ENCODE measurements at regions not wholly inside any gene's neighbourhood (a gene's known extent, or its start where the extent isn't known, plus 50 kb on each side); places are given as distances from the start of the nearest gene placed in this dataset.

DNA sequence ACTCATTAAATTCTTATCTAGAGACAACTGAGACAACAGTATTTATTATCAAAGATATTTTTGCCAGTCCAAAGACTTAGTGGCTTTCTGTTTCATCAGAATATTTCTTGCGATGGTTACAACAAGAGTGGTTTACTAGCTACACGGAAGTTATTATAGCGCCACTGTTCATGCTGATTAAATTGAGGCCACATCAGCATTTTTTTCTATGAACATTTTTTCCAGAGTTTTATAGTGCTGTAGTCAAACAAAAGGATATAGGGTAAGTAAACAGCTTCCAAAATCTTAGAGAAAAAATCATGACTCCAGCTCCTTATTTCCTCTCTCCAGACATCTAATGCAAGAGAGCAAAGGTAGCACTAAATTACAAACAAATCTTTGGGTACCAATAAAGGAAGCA, 1264.4 kb downstream of the ZPLD1 start:
- H3K27ac Mint-ChIP-seq (ENCODE audit: unreplicated experiment), result no peak overlapping the region
- no peak for TF ChIP-seq CTCF (IDR thresholded peaks at IDR 0.05)
- H3K4me1 Mint-ChIP-seq (ENCODE audit: unreplicated experiment), result no peaks in the 10 kb centered on the region
- peaks cover 2% of the 10 kb centered on the region for H3K27me3 Mint-ChIP-seq (ENCODE audit: unreplicated experiment)
- no peaks in the 10 kb centered on the region for H3K36me3 Mint-ChIP-seq (ENCODE audit: unreplicated experiment)
- DNase-seq (ENCODE audit: extremely low spot score, unreplicated experiment), result no peak
- H3K4me3 Mint-ChIP-seq (ENCODE audit: unreplicated experiment), result no peak overlapping the region
- H3K9me3 Mint-ChIP-seq (ENCODE audit: unreplicated experiment), result no peaks in the 10 kb centered on the region

GRCh38 chr3:103705641-103706040, 1270.8 kb downstream of the ZPLD1 start:
- no peak overlapping the region for H3K27ac Mint-ChIP-seq (ENCODE audit: unreplicated experiment)
- H3K36me3 Mint-ChIP-seq (ENCODE audit: unreplicated experiment), result no peaks in the 10 kb centered on the region
- no peak overlapping the region for H3K4me3 Mint-ChIP-seq (ENCODE audit: unreplicated experiment)
- no peaks in the 10 kb centered on the region for H3K9me3 Mint-ChIP-seq (ENCODE audit: unreplicated experiment)
- DNase-seq (ENCODE audit: extremely low spot score, unreplicated experiment), result no peak
- no peak for TF ChIP-seq CTCF (IDR thresholded peaks at IDR 0.05)
- peaks cover 2% of the 10 kb centered on the region for H3K27me3 Mint-ChIP-seq (ENCODE audit: unreplicated experiment)
- H3K4me1 Mint-ChIP-seq (ENCODE audit: unreplicated experiment), result no peaks in the 10 kb centered on the region

DNA sequence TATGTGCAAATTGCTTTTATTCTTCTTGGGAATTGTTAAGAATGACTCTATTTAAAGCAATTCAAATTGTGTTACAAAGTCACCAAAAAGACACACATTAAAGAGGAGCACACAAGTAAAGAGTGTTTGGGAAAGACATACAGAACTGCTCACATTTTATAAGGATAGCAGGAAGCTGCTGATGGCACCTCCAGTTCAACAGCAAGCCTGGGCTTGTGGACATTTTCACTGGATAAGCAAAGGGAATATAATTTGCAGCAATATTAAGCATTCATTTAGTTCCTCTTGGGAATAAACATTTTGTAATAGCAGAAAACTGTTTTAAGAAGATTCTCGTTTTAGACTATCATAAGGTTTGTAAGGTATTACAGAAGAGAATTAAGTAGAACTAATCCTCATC, 1271.9 kb downstream of the ZPLD1 start:
- Mint-ChIP-seq H3K36me3 (ENCODE audit: unreplicated experiment) (no peaks in the 10 kb centered on the region), H3K27ac (ENCODE audit: unreplicated experiment) (no peak overlapping the region), H3K9me3 (ENCODE audit: unreplicated experiment) (no peaks in the 10 kb centered on the region), H3K27me3 (ENCODE audit: unreplicated experiment) (peaks cover 2% of the 10 kb centered on the region), H3K4me1 (ENCODE audit: unreplicated experiment) (no peaks in the 10 kb centered on the region), H3K4me3 (ENCODE audit: unreplicated experiment) (no peak overlapping the region)
- no peak for DNase-seq (ENCODE audit: extremely low spot score, unreplicated experiment)
- TF ChIP-seq CTCF (IDR thresholded peaks at IDR 0.05), result no peak

- no peaks in the 10 kb centered on the region for H3K36me3 Mint-ChIP-seq (ENCODE audit: unreplicated experiment)
- H3K27me3 Mint-ChIP-seq (ENCODE audit: unreplicated experiment), result no peaks in the 10 kb centered on the region
- DNase-seq (ENCODE audit: extremely low spot score, unreplicated experiment), result no peak
- H3K9me3 Mint-ChIP-seq (ENCODE audit: unreplicated experiment), result no peaks in the 10 kb centered on the region
- H3K4me1 Mint-ChIP-seq (ENCODE audit: unreplicated experiment), result no peaks in the 10 kb centered on the region
- TF ChIP-seq CTCF (IDR thresholded peaks at IDR 0.05), result no peak
- no peak overlapping the region for H3K27ac Mint-ChIP-seq (ENCODE audit: unreplicated experiment)
- H3K4me3 Mint-ChIP-seq (ENCODE audit: unreplicated experiment), result no peak overlapping the region
These were observed 1276.9 kb downstream of the ZPLD1 start for GRCh38 chr3:103711670-103712069.

DNA sequence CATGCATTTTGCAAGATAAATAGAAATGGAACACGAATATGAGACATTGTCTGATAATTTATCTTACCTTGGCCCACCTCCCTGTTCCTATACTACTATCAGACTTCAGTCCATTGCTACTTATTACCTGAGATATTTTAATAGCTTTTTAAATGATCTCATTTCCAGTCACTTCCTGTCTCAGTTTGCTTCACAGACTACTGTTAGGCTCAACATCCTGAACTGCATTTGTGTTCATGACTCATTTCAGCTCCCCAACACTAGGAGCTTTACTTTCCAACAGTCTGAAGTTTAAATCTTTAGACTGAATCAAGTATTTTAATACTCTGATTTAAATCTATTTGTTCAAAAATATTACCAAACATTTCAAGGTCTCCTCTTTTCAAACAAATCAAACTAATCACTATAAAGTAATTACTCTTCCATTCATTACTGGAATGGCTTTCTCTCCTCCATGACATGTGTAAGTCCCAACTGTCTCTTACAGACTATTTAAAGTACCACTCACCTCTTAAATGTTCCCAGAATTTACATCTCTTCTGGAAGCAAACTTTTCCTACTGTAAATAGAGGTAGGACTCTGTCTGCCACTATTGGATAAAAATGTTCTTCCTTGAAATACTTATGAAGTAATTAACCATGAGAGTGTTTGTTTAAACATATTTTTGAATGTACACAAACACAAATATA, 1277.6 kb downstream of the ZPLD1 start:
- Mint-ChIP-seq H3K36me3 (ENCODE audit: unreplicated experiment) (no peaks in the 10 kb centered on the region), H3K27ac (ENCODE audit: unreplicated experiment) (no peak overlapping the region), H3K9me3 (ENCODE audit: unreplicated experiment) (no peaks in the 10 kb centered on the region), H3K4me1 (ENCODE audit: unreplicated experiment) (no peaks in the 10 kb centered on the region), H3K27me3 (ENCODE audit: unreplicated experiment) (no peaks in the 10 kb centered on the region), H3K4me3 (ENCODE audit: unreplicated experiment) (no peak overlapping the region)
- no peak for DNase-seq (ENCODE audit: extremely low spot score, unreplicated experiment)
- TF ChIP-seq CTCF (IDR thresholded peaks at IDR 0.05), result no peak
